HG02973 (cell line): ENCODE measurements at regions not wholly inside any gene's neighbourhood (a gene's known extent, or its start where the extent isn't known, plus 50 kb on each side); places are given as distances from the start of the nearest gene placed in this dataset.

Experiments used
- ATAC-seq: cut with Tn5 transposase; IDR thresholded peaks from one replicate; pipeline ENCODE4 v1.9.1; 2021; ENCODE audit warnings: moderate library complexity; ENCODE audit not compliant: unreplicated experiment

GRCh38 chr10:92790440-92790839 lies 57.9 kb upstream of the EXOC6 start:
- no peak for ATAC-seq

- no peak for ATAC-seq
These were observed 55.7 kb upstream of the EXOC6 start for GRCh38 chr10:92792661-92793060.
